Vagina (tissue), 2 donors: ENCODE measurements at regions not wholly inside any gene's neighbourhood (a gene's known extent, or its start where the extent isn't known, plus 50 kb on each side); places are given as distances from the start of the nearest gene placed in this dataset.
A peak's percentile ranks its signal among the peaks of the same experiment; 100 is the strongest.

ENCODE experiments used
- DNase-seq, 2 donors: peaks; one replicate each; pipeline ENCODE4 v3.0.0-alpha.2; 2017; ENCODE audit errors: extremely low spot score in 2 of 2
- H3K27ac ChIP-seq: fragments of 200-600 bp; sonication (generic); one replicate; pipeline ENCODE4 v1.5.1; 2019
- H3K27me3 ChIP-seq: fragments of 200-600 bp; sonication (generic); one replicate; pipeline ENCODE4 v1.5.1; 2019
- H3K36me3 ChIP-seq, 2 donors: fragments of 200-600 bp; sonication (generic); one replicate each; pipeline ENCODE4 v1.5.1; 2017 to 2019
- H3K4me1 ChIP-seq: fragments of 200-600 bp; sonication (generic); one replicate; pipeline ENCODE4 v1.5.1; 2019
- H3K4me3 ChIP-seq, 2 donors: fragments of 200-600 bp; sonication (generic); 1 replicate in 1 of 2; 2 replicates in 1 of 2; pipeline ENCODE4 v1.5.1; 2016 to 2019
- H3K9me3 ChIP-seq: fragments of 200-600 bp; sonication (generic); one replicate; pipeline ENCODE4 v1.5.1; 2019
- CTCF ChIP-seq, 3 experiments: fragments of 450-650 bp in 2 of 3; fragments of 200-600 bp in 1 of 3; sonication (generic) in 1 of 3; IDR thresholded peaks; one replicate each; pipeline ENCODE4 v1.5.1; 2017 to 2019; ENCODE audit warnings: antibody characterized with exemption in 3 of 3, mild to moderate bottlenecking in 2 of 3, moderate library complexity in 2 of 3
- POLR2A ChIP-seq, 2 donors: fragments of 450-650 bp; IDR thresholded peaks; one replicate each; pipeline ENCODE4 v1.6.1; 2017; ENCODE audit warnings: antibody characterized with exemption in 2 of 2, mild to moderate bottlenecking in 2 of 2, moderate library complexity in 2 of 2
- POLR2AphosphoS5 ChIP-seq, 2 donors: sonication (generic); formaldehyde crosslinking; IDR thresholded peaks; one replicate each; pipeline ENCODE4 v1.9.0; 2017; ENCODE audit warnings: antibody characterized with exemption in 2 of 2, mild to moderate bottlenecking in 2 of 2, low read depth in 1 of 2; ENCODE audit not compliant: insufficient read depth in 1 of 2
- intact Hi-C: fragments of 100-400 bp; cut with DNase I; formaldehyde crosslinking; loops from one replicate; pipeline ENCODE4 v1.15.1; 2023

- DNase-seq, result no peak
- TF ChIP-seq CTCF (IDR thresholded peaks at IDR 0.05) (no peak), POLR2AphosphoS5 (IDR thresholded peaks at IDR 0.05; ENCODE audit: insufficient read depth in 1 of 2, low read depth in 1 of 2) (no peak), POLR2A (IDR thresholded peaks at IDR 0.05) (no peak)
- intact Hi-C loops, result no loop called here
Observed at GRCh38 chr18:45409971-45410370, 205.3 kb upstream of the SLC14A2 start.

GRCh38 chr18:45412577-45412976 lies 202.7 kb upstream of the SLC14A2 start:
- intact Hi-C loops, result no loop called here
- Histone ChIP-seq H3K4me3 (no peak overlapping the region), H3K27ac (peak overlapping the region; percentile 7), H3K27me3 (no peaks in the 10 kb centered on the region), H3K36me3 (no peaks in the 10 kb centered on the region), H3K4me1 (peaks cover 13% of the 10 kb centered on the region), H3K9me3 (no peaks in the 10 kb centered on the region)
- DNase-seq, result no peak
- TF ChIP-seq CTCF (IDR thresholded peaks at IDR 0.05), result no peak
- no peak for TF ChIP-seq POLR2A (IDR thresholded peaks at IDR 0.05)
- TF ChIP-seq POLR2AphosphoS5 (IDR thresholded peaks at IDR 0.05; ENCODE audit: insufficient read depth in 1 of 2, low read depth in 1 of 2), result no peak

More at GRCh38 chr18:45409971-45410370, 205.3 kb upstream of the SLC14A2 start:
- no peak overlapping the region for H3K27ac ChIP-seq
- H3K4me3 ChIP-seq, result no peak overlapping the region
- no peaks in the 10 kb centered on the region for H3K36me3 ChIP-seq
- H3K27me3 ChIP-seq, result no peaks in the 10 kb centered on the region
- no peaks in the 10 kb centered on the region for H3K9me3 ChIP-seq
- peaks cover 13% of the 10 kb centered on the region for H3K4me1 ChIP-seq

GRCh38 chr18:45413180-45413836 lies 202.0 kb upstream of the SLC14A2 start:
- DNase-seq, result no peak

GRCh38 chr18:45415614-45416013 lies 199.7 kb upstream of the SLC14A2 start:
- Histone ChIP-seq H3K9me3 (no peaks in the 10 kb centered on the region), H3K27ac (no peak overlapping the region), H3K27me3 (no peaks in the 10 kb centered on the region), H3K36me3 (no peaks in the 10 kb centered on the region), H3K4me1 (peaks cover 13% of the 10 kb centered on the region), H3K4me3 (no peak overlapping the region)
- no peak for DNase-seq
- intact Hi-C loops, result no loop called here
- TF ChIP-seq CTCF (IDR thresholded peaks at IDR 0.05), result no peak
- no peak for TF ChIP-seq POLR2AphosphoS5 (IDR thresholded peaks at IDR 0.05; ENCODE audit: insufficient read depth in 1 of 2, low read depth in 1 of 2)
- no peak for TF ChIP-seq POLR2A (IDR thresholded peaks at IDR 0.05)

More at GRCh38 chr18:45413180-45413836, 202.0 kb upstream of the SLC14A2 start:
- Histone ChIP-seq H3K9me3 (no peaks in the 10 kb centered on the region), H3K36me3 (no peaks in the 10 kb centered on the region), H3K4me3 (no peak overlapping the region), H3K4me1 (peaks cover 13% of the 10 kb centered on the region), H3K27me3 (no peaks in the 10 kb centered on the region), H3K27ac (no peak overlapping the region)
- TF ChIP-seq CTCF (IDR thresholded peaks at IDR 0.05) (no peak), POLR2AphosphoS5 (IDR thresholded peaks at IDR 0.05; ENCODE audit: insufficient read depth in 1 of 2, low read depth in 1 of 2) (peak in 1 of 2 donors; percentile 31)
- intact Hi-C loops, result no loop called here

GRCh38 chr18:45416168-45416567 lies 199.1 kb upstream of the SLC14A2 start:
- peaks cover 13% of the 10 kb centered on the region for H3K4me1 ChIP-seq
- no peaks in the 10 kb centered on the region for H3K36me3 ChIP-seq
- H3K4me3 ChIP-seq, result no peak overlapping the region
- DNase-seq, result no peak
- intact Hi-C loops, result no loop called here
- H3K9me3 ChIP-seq, result no peaks in the 10 kb centered on the region
- no peaks in the 10 kb centered on the region for H3K27me3 ChIP-seq
- H3K27ac ChIP-seq, result no peak overlapping the region
- TF ChIP-seq CTCF (IDR thresholded peaks at IDR 0.05) (no peak), POLR2AphosphoS5 (IDR thresholded peaks at IDR 0.05; ENCODE audit: insufficient read depth in 1 of 2, low read depth in 1 of 2) (no peak), POLR2A (IDR thresholded peaks at IDR 0.05) (no peak)
